ENCODE measurements at regions not wholly inside any gene's neighbourhood (a gene's known extent, or its start where the extent isn't known, plus 50 kb on each side); places are given as distances from the start of the nearest gene placed in this dataset.

DNA sequence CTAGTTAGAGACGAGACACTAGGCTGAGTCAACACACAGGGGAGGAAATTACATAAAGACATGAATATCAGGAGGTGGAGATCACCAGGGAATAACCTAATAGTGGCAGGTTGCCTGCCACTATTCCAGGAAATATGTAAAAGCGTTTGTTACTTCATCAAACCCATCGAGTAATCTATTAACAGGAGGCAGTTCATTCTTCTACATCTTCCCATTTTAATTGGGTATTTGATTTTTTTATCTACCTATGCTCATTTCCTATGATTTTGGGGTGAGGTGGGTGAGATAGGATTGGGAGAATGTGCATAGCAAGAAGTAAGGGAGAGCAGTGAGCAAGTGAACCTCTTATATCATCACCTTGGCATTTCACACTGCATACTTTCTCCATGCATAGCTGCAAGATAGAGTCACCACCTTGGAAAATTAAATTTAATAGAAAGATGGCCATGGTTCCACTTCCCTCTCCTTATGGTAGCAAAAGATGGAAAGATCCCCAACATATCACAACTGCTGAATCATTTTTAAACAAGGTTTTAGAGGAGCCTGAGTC, 312.2 kb downstream of the TMEM114 start:
- TF ChIP-seq, protein P1, sequence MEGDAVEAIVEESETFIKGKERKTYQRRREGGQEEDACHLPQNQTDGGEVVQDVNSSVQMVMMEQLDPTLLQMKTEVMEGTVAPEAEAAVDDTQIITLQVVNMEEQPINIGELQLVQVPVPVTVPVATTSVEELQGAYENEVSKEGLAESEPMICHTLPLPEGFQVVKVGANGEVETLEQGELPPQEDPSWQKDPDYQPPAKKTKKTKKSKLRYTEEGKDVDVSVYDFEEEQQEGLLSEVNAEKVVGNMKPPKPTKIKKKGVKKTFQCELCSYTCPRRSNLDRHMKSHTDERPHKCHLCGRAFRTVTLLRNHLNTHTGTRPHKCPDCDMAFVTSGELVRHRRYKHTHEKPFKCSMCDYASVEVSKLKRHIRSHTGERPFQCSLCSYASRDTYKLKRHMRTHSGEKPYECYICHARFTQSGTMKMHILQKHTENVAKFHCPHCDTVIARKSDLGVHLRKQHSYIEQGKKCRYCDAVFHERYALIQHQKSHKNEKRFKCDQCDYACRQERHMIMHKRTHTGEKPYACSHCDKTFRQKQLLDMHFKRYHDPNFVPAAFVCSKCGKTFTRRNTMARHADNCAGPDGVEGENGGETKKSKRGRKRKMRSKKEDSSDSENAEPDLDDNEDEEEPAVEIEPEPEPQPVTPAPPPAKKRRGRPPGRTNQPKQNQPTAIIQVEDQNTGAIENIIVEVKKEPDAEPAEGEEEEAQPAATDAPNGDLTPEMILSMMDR (conservative IDR thresholded peaks at IDR 0.05; ENCODE audit: low read length), result no peak
- no peak for TF ChIP-seq EZH2phosphoT487 (IDR thresholded peaks at IDR 0.05; ENCODE audit: borderline replicate concordance, low read depth, low read length)

Measured in OCI-LY7 (cell line).